ENCODE measurements at regions not wholly inside any gene's neighbourhood (a gene's known extent, or its start where the extent isn't known, plus 50 kb on each side); places are given as distances from the start of the nearest gene placed in this dataset.
A peak's percentile ranks its signal among the peaks of the same experiment; 100 is the strongest.
"Not testable (repeated sequence)": the region's sequence is repeated elsewhere in the genome, so short reads cannot be mapped to it uniquely, and the experiment has no call there.

GRCh38 chr1:149213673-149214072, 110.3 kb upstream of the NBPF9 start:
- H3K79me2 ChIP-seq (ENCODE audit: control insufficient read depth, insufficient read depth, low read length); H3K4me3 ChIP-seq (replicated peaks in 1 of 4; ENCODE audit: control extremely low read depth in 1 of 4, insufficient read depth in 1 of 4, low read depth in 3 of 4, low read length in 4 of 4); H3K36me3 ChIP-seq (ENCODE audit: control insufficient read depth, insufficient read depth, low read length); H3K27me3 ChIP-seq (ENCODE audit: control insufficient read depth, insufficient read depth, low read length); H3K27ac ChIP-seq (ENCODE audit: insufficient read depth, low read length); H3K9me3 ChIP-seq (ENCODE audit: control insufficient read depth, insufficient read depth, low read depth, low read length); H3K4me2 ChIP-seq (ENCODE audit: extremely low read depth, insufficient read depth, low read length); H3K4me1 ChIP-seq (ENCODE audit: control insufficient read depth, extremely low read depth, insufficient read depth, low read length); H4K20me1 ChIP-seq (ENCODE audit: control insufficient read depth, extremely low read depth, insufficient read depth, low read length); H3K9ac ChIP-seq (ENCODE audit: insufficient read depth, low read length); DNase-seq (ENCODE audit: low read depth in 2 of 2); H2AFZ ChIP-seq (ENCODE audit: low read length): not testable (repeated sequence)

GRCh38 chr1:149218080-149218988, 115.0 kb upstream of the NBPF9 start:
- peak in 1 of 2 donors; percentile 4 for DNase-seq (ENCODE audit: low read depth in 2 of 2)
- not testable (repeated sequence) for H3K4me1 ChIP-seq (ENCODE audit: control insufficient read depth, extremely low read depth, insufficient read depth, low read length); H3K79me2 ChIP-seq (ENCODE audit: control insufficient read depth, insufficient read depth, low read length); H3K4me2 ChIP-seq (ENCODE audit: extremely low read depth, insufficient read depth, low read length); H3K4me3 ChIP-seq (replicated peaks in 1 of 4; ENCODE audit: control extremely low read depth in 1 of 4, insufficient read depth in 1 of 4, low read depth in 3 of 4, low read length in 4 of 4); H3K27ac ChIP-seq (ENCODE audit: insufficient read depth, low read length); H3K9me3 ChIP-seq (ENCODE audit: control insufficient read depth, insufficient read depth, low read depth, low read length); H3K27me3 ChIP-seq (ENCODE audit: control insufficient read depth, insufficient read depth, low read length); H3K9ac ChIP-seq (ENCODE audit: insufficient read depth, low read length); H2AFZ ChIP-seq (ENCODE audit: low read length); H3K36me3 ChIP-seq (ENCODE audit: control insufficient read depth, insufficient read depth, low read length); H4K20me1 ChIP-seq (ENCODE audit: control insufficient read depth, extremely low read depth, insufficient read depth, low read length)

GRCh38 chr1:149219539-149219938, 116.2 kb upstream of the NBPF9 start:
- H3K9ac ChIP-seq (ENCODE audit: insufficient read depth, low read length) = not testable (repeated sequence)

GRCh38 chr1:149220463-149221074, 117.2 kb upstream of the NBPF9 start:
- not testable (repeated sequence) for H4K20me1 ChIP-seq (ENCODE audit: control insufficient read depth, extremely low read depth, insufficient read depth, low read length); H3K4me3 ChIP-seq (replicated peaks in 1 of 4; ENCODE audit: control extremely low read depth in 1 of 4, insufficient read depth in 1 of 4, low read depth in 3 of 4, low read length in 4 of 4); H3K9ac ChIP-seq (ENCODE audit: insufficient read depth, low read length); H3K9me3 ChIP-seq (ENCODE audit: control insufficient read depth, insufficient read depth, low read depth, low read length); DNase-seq (ENCODE audit: low read depth in 2 of 2); H2AFZ ChIP-seq (ENCODE audit: low read length); H3K27me3 ChIP-seq (ENCODE audit: control insufficient read depth, insufficient read depth, low read length); H3K27ac ChIP-seq (ENCODE audit: insufficient read depth, low read length); H3K4me2 ChIP-seq (ENCODE audit: extremely low read depth, insufficient read depth, low read length); H3K36me3 ChIP-seq (ENCODE audit: control insufficient read depth, insufficient read depth, low read length); H3K79me2 ChIP-seq (ENCODE audit: control insufficient read depth, insufficient read depth, low read length); H3K4me1 ChIP-seq (ENCODE audit: control insufficient read depth, extremely low read depth, insufficient read depth, low read length)

More at GRCh38 chr1:149219539-149219938, 116.2 kb upstream of the NBPF9 start:
- H3K4me1 ChIP-seq (ENCODE audit: control insufficient read depth, extremely low read depth, insufficient read depth, low read length); H3K27ac ChIP-seq (ENCODE audit: insufficient read depth, low read length); H3K9me3 ChIP-seq (ENCODE audit: control insufficient read depth, insufficient read depth, low read depth, low read length); H2AFZ ChIP-seq (ENCODE audit: low read length); H4K20me1 ChIP-seq (ENCODE audit: control insufficient read depth, extremely low read depth, insufficient read depth, low read length); H3K27me3 ChIP-seq (ENCODE audit: control insufficient read depth, insufficient read depth, low read length); H3K4me3 ChIP-seq (replicated peaks in 1 of 4; ENCODE audit: control extremely low read depth in 1 of 4, insufficient read depth in 1 of 4, low read depth in 3 of 4, low read length in 4 of 4); H3K36me3 ChIP-seq (ENCODE audit: control insufficient read depth, insufficient read depth, low read length); DNase-seq (ENCODE audit: low read depth in 2 of 2); H3K4me2 ChIP-seq (ENCODE audit: extremely low read depth, insufficient read depth, low read length); H3K79me2 ChIP-seq (ENCODE audit: control insufficient read depth, insufficient read depth, low read length): not testable (repeated sequence)

- not testable (repeated sequence) for DNase-seq (ENCODE audit: low read depth in 2 of 2); H2AFZ ChIP-seq (ENCODE audit: low read length); H3K9me3 ChIP-seq (ENCODE audit: control insufficient read depth, insufficient read depth, low read depth, low read length); H4K20me1 ChIP-seq (ENCODE audit: control insufficient read depth, extremely low read depth, insufficient read depth, low read length); H3K36me3 ChIP-seq (ENCODE audit: control insufficient read depth, insufficient read depth, low read length); H3K27me3 ChIP-seq (ENCODE audit: control insufficient read depth, insufficient read depth, low read length); H3K4me2 ChIP-seq (ENCODE audit: extremely low read depth, insufficient read depth, low read length); H3K9ac ChIP-seq (ENCODE audit: insufficient read depth, low read length); H3K27ac ChIP-seq (ENCODE audit: insufficient read depth, low read length); H3K4me3 ChIP-seq (replicated peaks in 1 of 4; ENCODE audit: control extremely low read depth in 1 of 4, insufficient read depth in 1 of 4, low read depth in 3 of 4, low read length in 4 of 4); H3K4me1 ChIP-seq (ENCODE audit: control insufficient read depth, extremely low read depth, insufficient read depth, low read length); H3K79me2 ChIP-seq (ENCODE audit: control insufficient read depth, insufficient read depth, low read length)
Measured at GRCh38 chr1:149227933-149228665, 124.7 kb upstream of the NBPF9 start.

- DNase-seq (ENCODE audit: low read depth in 2 of 2); H3K36me3 ChIP-seq (ENCODE audit: control insufficient read depth, insufficient read depth, low read length); H2AFZ ChIP-seq (ENCODE audit: low read length); H3K4me2 ChIP-seq (ENCODE audit: extremely low read depth, insufficient read depth, low read length); H3K79me2 ChIP-seq (ENCODE audit: control insufficient read depth, insufficient read depth, low read length); H3K4me3 ChIP-seq (replicated peaks in 1 of 4; ENCODE audit: control extremely low read depth in 1 of 4, insufficient read depth in 1 of 4, low read depth in 3 of 4, low read length in 4 of 4); H3K27ac ChIP-seq (ENCODE audit: insufficient read depth, low read length); H3K4me1 ChIP-seq (ENCODE audit: control insufficient read depth, extremely low read depth, insufficient read depth, low read length); H4K20me1 ChIP-seq (ENCODE audit: control insufficient read depth, extremely low read depth, insufficient read depth, low read length); H3K27me3 ChIP-seq (ENCODE audit: control insufficient read depth, insufficient read depth, low read length); H3K9ac ChIP-seq (ENCODE audit: insufficient read depth, low read length); H3K9me3 ChIP-seq (ENCODE audit: control insufficient read depth, insufficient read depth, low read depth, low read length): not testable (repeated sequence)
Measured at GRCh38 chr1:149228672-149229585, 125.6 kb upstream of the NBPF9 start.

Measured in fibroblast of lung (primary cell).